ENCODE measurements at regions not wholly inside any gene's neighbourhood (a gene's known extent, or its start where the extent isn't known, plus 50 kb on each side); places are given as distances from the start of the nearest gene placed in this dataset.

DNA sequence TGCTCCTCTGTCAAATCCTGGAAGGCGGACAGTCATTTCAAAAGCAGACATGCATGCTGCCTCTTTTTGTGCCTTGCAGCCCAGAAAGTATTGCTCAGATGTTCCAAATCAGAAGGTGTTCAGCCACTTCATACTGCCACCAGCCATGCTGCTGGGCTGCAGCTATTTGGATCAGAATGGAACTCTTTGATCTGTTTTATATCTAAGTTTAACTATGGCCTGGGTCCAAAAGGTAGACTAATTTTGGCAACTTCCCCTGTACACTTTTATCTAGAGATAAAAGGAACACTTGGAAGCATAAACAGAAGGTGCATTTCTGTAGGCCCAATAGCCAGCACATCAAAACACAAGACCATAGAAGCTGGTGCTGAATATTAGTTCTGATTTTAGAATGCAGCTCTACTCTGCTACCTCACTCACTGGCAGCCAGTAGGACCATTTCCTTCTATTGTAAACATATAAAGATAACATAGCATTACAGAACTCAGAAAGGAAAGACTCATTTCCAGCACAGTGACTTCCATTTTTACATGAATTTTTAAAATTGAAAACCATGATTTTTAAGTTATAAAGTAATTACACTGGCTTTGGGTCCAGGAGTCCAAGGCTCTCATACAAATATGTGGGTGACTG, 143.1 kb upstream of the CAV2 start:
- Histone ChIP-seq H3K27ac (ENCODE audit: extremely low read depth, low read depth, low read length) (no peak overlapping the region; the same call in 1 of the 2 replicates), H3K36me3 (ENCODE audit: control insufficient read depth in 2 of 2, insufficient read depth in 1 of 2, low read length in 2 of 2) (no peaks in the 10 kb centered on the region), H3K4me3 (ENCODE audit: low read depth, low read length) (no peak overlapping the region), H3K4me1 (ENCODE audit: control insufficient read depth, insufficient read depth, low read length) (peaks cover 19% of the 10 kb centered on the region), H3K9me3 (ENCODE audit: control insufficient read depth, insufficient read depth, low read depth, low read length) (no peaks in the 10 kb centered on the region)
- ChIA-PET CTCF (interaction anchor here (0.7 to 0.8 kb wide), 2 partner anchors 234 to 318 kb away, joined by 3 read pairs; no protein-coding TSS in a partner anchor), POLR2A (no interaction called here)
- no peak for TF ChIP-seq TCF7L2 (IDR thresholded peaks at IDR 0.05; ENCODE audit: borderline replicate concordance, low read depth, low read length)
- TF ChIP-seq ZNF530 (tag by site-specific recombination; IDR thresholded peaks at IDR 0.05; ENCODE audit: low read depth), result no peak
- no peak for TF ChIP-seq ZNF571 (tag by site-specific recombination; IDR thresholded peaks at IDR 0.05)
- no peak for TF ChIP-seq REPIN1 (tag by site-specific recombination; IDR thresholded peaks at IDR 0.05; ENCODE audit: low read depth)
- TF ChIP-seq ZNF302 (tag by site-specific recombination; IDR thresholded peaks at IDR 0.05; ENCODE audit: low read depth), result no peak
- TF ChIP-seq ZNF585B (tag by site-specific recombination; IDR thresholded peaks at IDR 0.05), result no peak
- TF ChIP-seq MZF1 (tag by site-specific recombination; IDR thresholded peaks at IDR 0.05; ENCODE audit: borderline replicate concordance), result no peak
- no peak for TF ChIP-seq ZNF248 (tag by site-specific recombination; IDR thresholded peaks at IDR 0.05)
- TF ChIP-seq, protein P1, sequence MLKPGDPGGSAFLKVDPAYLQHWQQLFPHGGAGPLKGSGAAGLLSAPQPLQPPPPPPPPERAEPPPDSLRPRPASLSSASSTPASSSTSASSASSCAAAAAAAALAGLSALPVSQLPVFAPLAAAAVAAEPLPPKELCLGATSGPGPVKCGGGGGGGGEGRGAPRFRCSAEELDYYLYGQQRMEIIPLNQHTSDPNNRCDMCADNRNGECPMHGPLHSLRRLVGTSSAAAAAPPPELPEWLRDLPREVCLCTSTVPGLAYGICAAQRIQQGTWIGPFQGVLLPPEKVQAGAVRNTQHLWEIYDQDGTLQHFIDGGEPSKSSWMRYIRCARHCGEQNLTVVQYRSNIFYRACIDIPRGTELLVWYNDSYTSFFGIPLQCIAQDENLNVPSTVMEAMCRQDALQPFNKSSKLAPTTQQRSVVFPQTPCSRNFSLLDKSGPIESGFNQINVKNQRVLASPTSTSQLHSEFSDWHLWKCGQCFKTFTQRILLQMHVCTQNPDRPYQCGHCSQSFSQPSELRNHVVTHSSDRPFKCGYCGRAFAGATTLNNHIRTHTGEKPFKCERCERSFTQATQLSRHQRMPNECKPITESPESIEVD (tag by site-specific recombination; IDR thresholded peaks at IDR 0.05), result no peak
- TF ChIP-seq ZNF514 (tag by site-specific recombination; IDR thresholded peaks at IDR 0.05), result no peak
- TF ChIP-seq SP7 (tag by site-specific recombination; IDR thresholded peaks at IDR 0.05), result no peak
- no peak for TF ChIP-seq ZNF354C (tag by site-specific recombination; IDR thresholded peaks at IDR 0.05; ENCODE audit: borderline replicate concordance, low read depth)
- no peak for TF ChIP-seq ZNF747 (tag by site-specific recombination; IDR thresholded peaks at IDR 0.05)

DNA sequence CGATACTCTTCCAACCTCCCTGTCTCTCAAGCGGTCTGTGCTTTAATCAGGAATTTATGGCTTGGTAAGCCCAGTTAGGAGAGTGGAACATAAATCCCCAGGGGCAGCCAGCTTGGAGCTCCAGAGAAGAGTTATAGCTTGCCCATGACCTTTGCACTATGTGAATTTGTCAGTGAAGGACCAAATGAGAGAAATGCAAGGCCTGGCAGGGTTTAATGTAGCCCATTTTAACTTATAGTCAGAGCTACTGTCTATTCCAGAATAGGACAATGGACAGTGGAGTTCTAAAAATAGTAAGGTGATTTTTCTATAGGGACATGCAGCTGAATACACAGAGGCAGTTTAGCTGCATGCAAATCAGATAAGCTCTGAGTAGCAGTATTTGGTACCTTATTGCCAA, 142.6 kb upstream of the CAV2 start:
- H3K27ac ChIP-seq (ENCODE audit: extremely low read depth, low read depth, low read length), result no peak overlapping the region
- ChIA-PET CTCF (interaction anchor here (0.6 to 0.8 kb wide), 3 partner anchors 86 to 318 kb away, joined by 3 read pairs; no protein-coding TSS in a partner anchor), POLR2A (no interaction called here)
- no peaks in the 10 kb centered on the region for H3K36me3 ChIP-seq (ENCODE audit: control insufficient read depth in 2 of 2, insufficient read depth in 1 of 2, low read length in 2 of 2)
- no peaks in the 10 kb centered on the region for H3K9me3 ChIP-seq (ENCODE audit: control insufficient read depth, insufficient read depth, low read depth, low read length)
- peaks cover 19% of the 10 kb centered on the region for H3K4me1 ChIP-seq (ENCODE audit: control insufficient read depth, insufficient read depth, low read length)
- no peak overlapping the region for H3K4me3 ChIP-seq (ENCODE audit: low read depth, low read length)
- TF ChIP-seq ZNF146 (tag by site-specific recombination; IDR thresholded peaks at IDR 0.05) (no peak), ZNF37A (tag by site-specific recombination; IDR thresholded peaks at IDR 0.05) (no peak), ZNF626 (tag by site-specific recombination; IDR thresholded peaks at IDR 0.05) (no peak), ZNF2 (tag by site-specific recombination; IDR thresholded peaks at IDR 0.05) (no peak), ZBTB21 (tag by site-specific recombination; IDR thresholded peaks at IDR 0.05) (no peak), PRDM1 (tag by site-specific recombination; IDR thresholded peaks at IDR 0.05) (no peak), TCF7L2 (IDR thresholded peaks at IDR 0.05; ENCODE audit: borderline replicate concordance, low read depth, low read length) (no peak), ZFP41 (tag by site-specific recombination; IDR thresholded peaks at IDR 0.05; ENCODE audit: borderline replicate concordance) (no peak), SCRT1 (tag by site-specific recombination; IDR thresholded peaks at IDR 0.05; ENCODE audit: borderline replicate concordance) (no peak), ZNF529 (tag by site-specific recombination; IDR thresholded peaks at IDR 0.05; ENCODE audit: insufficient replicate concordance) (no peak), ZBTB11 (tag by site-specific recombination; conservative IDR thresholded peaks at IDR 0.05; ENCODE audit: low read depth) (no peak), GLI2 (tag by site-specific recombination; IDR thresholded peaks at IDR 0.05; ENCODE audit: borderline replicate concordance, low read depth) (no peak), SCRT2 (tag by site-specific recombination; IDR thresholded peaks at IDR 0.05) (no peak), ZNF175 (tag by site-specific recombination; IDR thresholded peaks at IDR 0.05) (no peak), ZNF791 (tag by site-specific recombination; IDR thresholded peaks at IDR 0.05) (no peak), ZNF555 (tag by site-specific recombination; conservative IDR thresholded peaks at IDR 0.05) (no peak)
- TF ChIP-seq, protein P2, sequence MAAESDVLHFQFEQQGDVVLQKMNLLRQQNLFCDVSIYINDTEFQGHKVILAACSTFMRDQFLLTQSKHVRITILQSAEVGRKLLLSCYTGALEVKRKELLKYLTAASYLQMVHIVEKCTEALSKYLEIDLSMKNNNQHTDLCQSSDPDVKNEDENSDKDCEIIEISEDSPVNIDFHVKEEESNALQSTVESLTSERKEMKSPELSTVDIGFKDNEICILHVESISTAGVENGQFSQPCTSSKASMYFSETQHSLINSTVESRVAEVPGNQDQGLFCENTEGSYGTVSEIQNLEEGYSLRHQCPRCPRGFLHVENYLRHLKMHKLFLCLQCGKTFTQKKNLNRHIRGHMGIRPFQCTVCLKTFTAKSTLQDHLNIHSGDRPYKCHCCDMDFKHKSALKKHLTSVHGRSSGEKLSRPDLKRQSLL (tag by site-specific recombination; IDR thresholded peaks at IDR 0.05), result no peak
